ENCODE measurements at regions not wholly inside any gene's neighbourhood (a gene's known extent, or its start where the extent isn't known, plus 50 kb on each side); places are given as distances from the start of the nearest gene placed in this dataset.

- TF ChIP-seq, protein P1, sequence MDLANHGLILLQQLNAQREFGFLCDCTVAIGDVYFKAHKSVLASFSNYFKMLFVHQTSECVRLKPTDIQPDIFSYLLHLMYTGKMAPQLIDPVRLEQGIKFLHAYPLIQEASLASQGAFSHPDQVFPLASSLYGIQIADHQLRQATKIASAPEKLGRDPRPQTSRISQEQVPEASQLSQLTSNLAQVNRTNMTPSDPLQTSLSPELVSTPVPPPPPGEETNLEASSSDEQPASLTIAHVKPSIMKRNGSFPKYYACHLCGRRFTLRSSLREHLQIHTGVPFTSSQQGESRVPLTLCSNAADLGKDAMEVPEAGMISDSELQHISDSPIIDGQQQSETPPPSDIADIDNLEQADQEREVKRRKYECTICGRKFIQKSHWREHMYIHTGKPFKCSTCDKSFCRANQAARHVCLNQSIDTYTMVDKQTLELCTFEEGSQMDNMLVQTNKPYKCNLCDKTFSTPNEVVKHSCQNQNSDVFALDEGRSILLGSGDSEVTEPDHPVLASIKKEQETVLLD (CRISPR knock-in tag; IDR thresholded peaks at IDR 0.05; ENCODE audit: low read depth): no peak
- TF ChIP-seq, protein P2, sequence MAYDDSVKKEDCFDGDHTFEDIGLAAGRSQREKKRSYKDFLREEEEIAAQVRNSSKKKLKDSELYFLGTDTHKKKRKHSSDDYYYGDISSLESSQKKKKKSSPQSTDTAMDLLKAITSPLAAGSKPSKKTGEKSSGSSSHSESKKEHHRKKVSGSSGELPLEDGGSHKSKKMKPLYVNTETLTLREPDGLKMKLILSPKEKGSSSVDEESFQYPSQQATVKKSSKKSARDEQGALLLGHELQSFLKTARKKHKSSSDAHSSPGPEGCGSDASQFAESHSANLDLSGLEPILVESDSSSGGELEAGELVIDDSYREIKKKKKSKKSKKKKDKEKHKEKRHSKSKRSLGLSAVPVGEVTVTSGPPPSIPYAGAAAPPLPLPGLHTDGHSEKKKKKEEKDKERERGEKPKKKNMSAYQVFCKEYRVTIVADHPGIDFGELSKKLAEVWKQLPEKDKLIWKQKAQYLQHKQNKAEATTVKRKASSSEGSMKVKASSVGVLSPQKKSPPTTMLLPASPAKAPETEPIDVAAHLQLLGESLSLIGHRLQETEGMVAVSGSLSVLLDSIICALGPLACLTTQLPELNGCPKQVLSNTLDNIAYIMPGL (CRISPR knock-in tag; IDR thresholded peaks at IDR 0.05; ENCODE audit: borderline replicate concordance in 1 of 2, low read depth in 1 of 2): peak in 1 of 2 experiments; percentile 48; a peak in 1 of 4 replicates
- TF ChIP-seq GPN1 (CRISPR knock-in tag; IDR thresholded peaks at IDR 0.05; ENCODE audit: borderline replicate concordance): no peak
- TF ChIP-seq GABPA (IDR thresholded peaks at IDR 0.05; ENCODE audit: low read depth, low read length): no peak
- no peak for TF ChIP-seq GABPA (CRISPR knock-in tag; IDR thresholded peaks at IDR 0.05; ENCODE audit: low read depth)
- no peak for TF ChIP-seq ZGPAT (CRISPR knock-in tag; IDR thresholded peaks at IDR 0.05)
- 0 out of 2 replicates have a peak, but pooled peaks have one; percentile 40 for TF ChIP-seq KDM4B (CRISPR knock-in tag; IDR thresholded peaks at IDR 0.05)
- TF ChIP-seq, protein P3, sequence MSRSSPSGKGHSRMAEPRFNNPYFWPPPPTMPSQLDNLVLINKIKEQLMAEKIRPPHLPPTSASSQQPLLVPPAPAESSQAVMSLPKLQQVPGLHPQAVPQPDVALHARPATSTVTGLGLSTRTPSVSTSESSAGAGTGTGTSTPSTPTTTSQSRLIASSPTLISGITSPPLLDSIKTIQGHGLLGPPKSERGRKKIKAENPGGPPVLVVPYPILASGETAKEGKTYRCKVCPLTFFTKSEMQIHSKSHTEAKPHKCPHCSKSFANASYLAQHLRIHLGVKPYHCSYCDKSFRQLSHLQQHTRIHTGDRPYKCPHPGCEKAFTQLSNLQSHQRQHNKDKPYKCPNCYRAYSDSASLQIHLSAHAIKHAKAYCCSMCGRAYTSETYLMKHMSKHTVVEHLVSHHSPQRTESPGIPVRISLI (CRISPR knock-in tag; IDR thresholded peaks at IDR 0.05; ENCODE audit: borderline replicate concordance): no peak
- no peak for TF ChIP-seq ZNF354B (CRISPR knock-in tag; IDR thresholded peaks at IDR 0.05)
- no peak for TF ChIP-seq RAD51 (IDR thresholded peaks at IDR 0.05; ENCODE audit: borderline replicate concordance)
- no peak; the same call in 1 of the 2 replicates for TF ChIP-seq ZBTB7B (CRISPR knock-in tag; IDR thresholded peaks at IDR 0.05)
- TF ChIP-seq ZNF792 (CRISPR knock-in tag; IDR thresholded peaks at IDR 0.05): peak; percentile 41; the same call in 1 of the 2 replicates
- peak; percentile 25 for TF ChIP-seq ASH2L (IDR thresholded peaks at IDR 0.05; ENCODE audit: insufficient read length, low read depth, low read length)
- TF ChIP-seq ZMYM4 (CRISPR knock-in tag; IDR thresholded peaks at IDR 0.05): peak; percentile 52; the same call in 1 of the 2 replicates
- TF ChIP-seq ZNF331 (CRISPR knock-in tag; IDR thresholded peaks at IDR 0.05): peak; percentile 32; the same call in 1 of the 2 replicates
- TF ChIP-seq TEAD3 (CRISPR knock-in tag; optimal IDR thresholded peaks at IDR 0.05; ENCODE audit: borderline replicate concordance): peak; percentile 75
- no peak for TF ChIP-seq BHLHE40 (IDR thresholded peaks at IDR 0.05; ENCODE audit: low read length)
- TF ChIP-seq ZBTB14 (CRISPR knock-in tag; IDR thresholded peaks at IDR 0.05): no peak
- 0 out of 2 replicates have a peak, but pooled peaks have one; percentile 13 for TF ChIP-seq SETDB1 (CRISPR knock-in tag; IDR thresholded peaks at IDR 0.05; ENCODE audit: borderline replicate concordance)
- no peak for TF ChIP-seq ZEB1 (IDR thresholded peaks at IDR 0.05; ENCODE audit: insufficient replicate concordance, low read depth)
- TF ChIP-seq, protein P4, sequence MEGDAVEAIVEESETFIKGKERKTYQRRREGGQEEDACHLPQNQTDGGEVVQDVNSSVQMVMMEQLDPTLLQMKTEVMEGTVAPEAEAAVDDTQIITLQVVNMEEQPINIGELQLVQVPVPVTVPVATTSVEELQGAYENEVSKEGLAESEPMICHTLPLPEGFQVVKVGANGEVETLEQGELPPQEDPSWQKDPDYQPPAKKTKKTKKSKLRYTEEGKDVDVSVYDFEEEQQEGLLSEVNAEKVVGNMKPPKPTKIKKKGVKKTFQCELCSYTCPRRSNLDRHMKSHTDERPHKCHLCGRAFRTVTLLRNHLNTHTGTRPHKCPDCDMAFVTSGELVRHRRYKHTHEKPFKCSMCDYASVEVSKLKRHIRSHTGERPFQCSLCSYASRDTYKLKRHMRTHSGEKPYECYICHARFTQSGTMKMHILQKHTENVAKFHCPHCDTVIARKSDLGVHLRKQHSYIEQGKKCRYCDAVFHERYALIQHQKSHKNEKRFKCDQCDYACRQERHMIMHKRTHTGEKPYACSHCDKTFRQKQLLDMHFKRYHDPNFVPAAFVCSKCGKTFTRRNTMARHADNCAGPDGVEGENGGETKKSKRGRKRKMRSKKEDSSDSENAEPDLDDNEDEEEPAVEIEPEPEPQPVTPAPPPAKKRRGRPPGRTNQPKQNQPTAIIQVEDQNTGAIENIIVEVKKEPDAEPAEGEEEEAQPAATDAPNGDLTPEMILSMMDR (CRISPR knock-in tag; IDR thresholded peaks at IDR 0.05): peak; percentile 67
- TF ChIP-seq FOXM1 (CRISPR knock-in tag; IDR thresholded peaks at IDR 0.05): no peak
- TF ChIP-seq STAG1 (CRISPR knock-in tag; IDR thresholded peaks at IDR 0.05): peak; percentile 74
Measured at GRCh38 chr20:22438926-22439325, 145.4 kb downstream of the FOXA2 start (continued).

All from HepG2 (cell line).